Hepatocyte (in vitro differentiated cells): ENCODE measurements at regions not wholly inside any gene's neighbourhood (a gene's known extent, or its start where the extent isn't known, plus 50 kb on each side); places are given as distances from the start of the nearest gene placed in this dataset.

ENCODE experiments used
- DNase-seq: peaks from one replicate; pipeline ENCODE4 v3.0.0-alpha.2; 2016; ENCODE audit warnings: low spot score
- H2AFZ ChIP-seq: fragments of 200-600 bp; sonication (generic); 2 replicates; pipeline ENCODE4 v1.6.0; 2016; ENCODE audit warnings: antibody characterized with exemption, mild to moderate bottlenecking
- H3K27ac ChIP-seq: fragments of 200-600 bp; sonication (generic); 2 replicates; pipeline ENCODE4 v1.5.1; 2016; ENCODE audit warnings: mild to moderate bottlenecking
- H3K27me3 ChIP-seq: fragments of 200-600 bp; sonication (generic); 2 replicates; pipeline ENCODE4 v1.6.1; 2016
- H3K36me3 ChIP-seq: fragments of 200-600 bp; sonication (generic); replicated peaks from 2 replicates; pipeline ENCODE4 v1.5.1; 2016; ENCODE audit warnings: low read depth; ENCODE audit not compliant: insufficient read depth
- H3K4me1 ChIP-seq: fragments of 200-600 bp; sonication (generic); 2 replicates; pipeline ENCODE4 v1.5.1; 2016; ENCODE audit warnings: mild to moderate bottlenecking, moderate library complexity; ENCODE audit not compliant: insufficient read depth
- H3K4me2 ChIP-seq: fragments of 200-600 bp; sonication (generic); 2 replicates; pipeline ENCODE4 v1.6.0; 2016
- H3K4me3 ChIP-seq: fragments of 200-600 bp; sonication (generic); 2 replicates; pipeline ENCODE4 v1.5.1; 2016; ENCODE audit warnings: mild to moderate bottlenecking
- H3K79me2 ChIP-seq: fragments of 200-600 bp; sonication (generic); 2 replicates; pipeline ENCODE4 v1.6.0; 2017; ENCODE audit warnings: mild to moderate bottlenecking
- H3K9me2 ChIP-seq: fragments of 200-600 bp; sonication (generic); replicated peaks from 2 replicates; pipeline ENCODE4 v1.6.0; 2017; ENCODE audit warnings: mild to moderate bottlenecking; ENCODE audit not compliant: insufficient read depth
- H3K9me3 ChIP-seq: fragments of 200-600 bp; sonication (generic); 2 replicates; pipeline ENCODE4 v1.5.1; 2016; ENCODE audit warnings: low read depth, mild to moderate bottlenecking
- H4K20me1 ChIP-seq: fragments of 200-600 bp; sonication (generic); 2 replicates; pipeline ENCODE4 v1.6.0; 2016; ENCODE audit warnings: mild to moderate bottlenecking; ENCODE audit not compliant: insufficient read depth, poor library complexity, severe bottlenecking
- EZH2 ChIP-seq: fragments of 200-600 bp; sonication (generic); IDR thresholded peaks from 2 replicates; pipeline ENCODE4 v1.6.1; 2016; ENCODE audit warnings: antibody characterized with exemption, mild to moderate bottlenecking, borderline replicate concordance
- EZH2phosphoT487 ChIP-seq: fragments of 200-600 bp; sonication (generic); IDR thresholded peaks from one replicate; pipeline ENCODE4 v1.6.1; 2018; ENCODE audit warnings: antibody characterized with exemption, mild to moderate bottlenecking, low read depth, moderate library complexity; ENCODE audit not compliant: unreplicated experiment, severe bottlenecking
- WGBS: methylation state at CpG from one replicate; pipeline ENCODE4 v1.1.6; 2016; ENCODE audit warnings: low lambda C conversion rate; ENCODE audit errors: missing lambda C conversion rate; 5-methylcytosine and 5-hydroxymethylcytosine counted together
- TF ChIP-seq, protein P1 (sequence below): fragments of 200-600 bp; sonication (generic); IDR thresholded peaks from 2 replicates; pipeline ENCODE4 v1.5.1; 2016; ENCODE audit warnings: antibody characterized with exemption, mild to moderate bottlenecking; ENCODE audit not compliant: poor library complexity

- no peaks in the 10 kb centered on the region for H3K4me1 ChIP-seq
- no peak for DNase-seq
- H3K4me2 ChIP-seq: no peak overlapping the region
- WGBS: 96% methylated on average over 1 of the region's 1 CpG
- no peaks in the 10 kb centered on the region for H3K79me2 ChIP-seq
- TF ChIP-seq EZH2phosphoT487: no peak
- TF ChIP-seq, protein P1, sequence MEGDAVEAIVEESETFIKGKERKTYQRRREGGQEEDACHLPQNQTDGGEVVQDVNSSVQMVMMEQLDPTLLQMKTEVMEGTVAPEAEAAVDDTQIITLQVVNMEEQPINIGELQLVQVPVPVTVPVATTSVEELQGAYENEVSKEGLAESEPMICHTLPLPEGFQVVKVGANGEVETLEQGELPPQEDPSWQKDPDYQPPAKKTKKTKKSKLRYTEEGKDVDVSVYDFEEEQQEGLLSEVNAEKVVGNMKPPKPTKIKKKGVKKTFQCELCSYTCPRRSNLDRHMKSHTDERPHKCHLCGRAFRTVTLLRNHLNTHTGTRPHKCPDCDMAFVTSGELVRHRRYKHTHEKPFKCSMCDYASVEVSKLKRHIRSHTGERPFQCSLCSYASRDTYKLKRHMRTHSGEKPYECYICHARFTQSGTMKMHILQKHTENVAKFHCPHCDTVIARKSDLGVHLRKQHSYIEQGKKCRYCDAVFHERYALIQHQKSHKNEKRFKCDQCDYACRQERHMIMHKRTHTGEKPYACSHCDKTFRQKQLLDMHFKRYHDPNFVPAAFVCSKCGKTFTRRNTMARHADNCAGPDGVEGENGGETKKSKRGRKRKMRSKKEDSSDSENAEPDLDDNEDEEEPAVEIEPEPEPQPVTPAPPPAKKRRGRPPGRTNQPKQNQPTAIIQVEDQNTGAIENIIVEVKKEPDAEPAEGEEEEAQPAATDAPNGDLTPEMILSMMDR: no peak
- no peak for TF ChIP-seq EZH2
- no peaks in the 10 kb centered on the region for H3K27me3 ChIP-seq
- H3K27ac ChIP-seq: no peak overlapping the region
- no peak overlapping the region for H2AFZ ChIP-seq
- H4K20me1 ChIP-seq: no peaks in the 10 kb centered on the region
- no peaks in the 10 kb centered on the region for H3K9me2 ChIP-seq
- H3K36me3 ChIP-seq: no peaks in the 10 kb centered on the region
- no peaks in the 10 kb centered on the region for H3K9me3 ChIP-seq
- H3K4me3 ChIP-seq: no peak overlapping the region
These were observed 733.0 kb upstream of the SOX11 start for GRCh38 chr2:4959219-4959618.

DNA sequence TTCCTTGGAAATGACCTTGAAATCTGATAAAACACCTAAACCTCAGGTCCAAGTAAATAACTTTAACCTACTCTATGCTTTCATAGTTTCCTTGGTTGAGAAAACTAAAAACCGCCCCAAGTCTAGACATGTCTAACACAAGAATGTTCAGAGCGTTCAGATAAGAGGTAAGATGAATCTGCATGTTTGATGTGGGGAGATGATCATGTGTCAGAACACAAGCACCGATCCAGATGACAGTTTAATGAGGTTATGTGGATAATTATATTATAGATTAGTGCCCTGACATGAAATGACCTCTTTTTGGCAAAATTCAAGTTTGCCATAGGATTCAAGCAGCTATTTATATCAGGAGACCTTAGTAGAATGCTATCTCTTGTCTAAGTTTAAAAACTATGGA, 729.8 kb upstream of the SOX11 start:
- 49% methylated on average over 3 of the region's 3 CpGs for whole genome bisulfite sequencing
- H3K79me2 ChIP-seq: no peaks in the 10 kb centered on the region
- no peak overlapping the region for H3K4me3 ChIP-seq
- no peaks in the 10 kb centered on the region for H3K27me3 ChIP-seq
- H3K36me3 ChIP-seq: no peaks in the 10 kb centered on the region
- H3K4me1 ChIP-seq: no peaks in the 10 kb centered on the region
- H2AFZ ChIP-seq: no peak overlapping the region
- H3K4me2 ChIP-seq: no peak overlapping the region
- DNase-seq: no peak
- TF ChIP-seq EZH2phosphoT487: no peak
- no peak for TF ChIP-seq EZH2
- TF ChIP-seq, protein P1: no peak
- H3K9me2 ChIP-seq: no peaks in the 10 kb centered on the region
- no peaks in the 10 kb centered on the region for H4K20me1 ChIP-seq
- H3K9me3 ChIP-seq: no peaks in the 10 kb centered on the region
- H3K27ac ChIP-seq: no peak overlapping the region

GRCh38 chr2:4963106-4963505, 729.1 kb upstream of the SOX11 start:
- Histone ChIP-seq H3K9me2 (no peaks in the 10 kb centered on the region), H2AFZ (no peak overlapping the region), H3K27me3 (no peaks in the 10 kb centered on the region), H3K79me2 (no peaks in the 10 kb centered on the region), H3K4me3 (no peak overlapping the region), H3K36me3 (no peaks in the 10 kb centered on the region), H3K9me3 (no peaks in the 10 kb centered on the region), H3K4me1 (no peaks in the 10 kb centered on the region), H3K4me2 (no peak overlapping the region), H3K27ac (no peak overlapping the region), H4K20me1 (no peaks in the 10 kb centered on the region)
- WGBS: 94% methylated on average over 1 of the region's 1 CpG
- DNase-seq: no peak
- TF ChIP-seq EZH2phosphoT487 (no peak), EZH2 (no peak)
- TF ChIP-seq, protein P1: no peak

GRCh38 chr2:4964001-4964540, 728.1 kb upstream of the SOX11 start:
- WGBS: 82% methylated on average over 13 of the region's 13 CpGs
- no peak overlapping the region for H2AFZ ChIP-seq
- H3K27me3 ChIP-seq: no peaks in the 10 kb centered on the region
- no peak overlapping the region for H3K4me3 ChIP-seq
- H3K4me2 ChIP-seq: no peak overlapping the region
- H3K9me3 ChIP-seq: no peaks in the 10 kb centered on the region
- DNase-seq: no peak
- TF ChIP-seq EZH2phosphoT487 (no peak), EZH2 (no peak)
- TF ChIP-seq, protein P1: no peak
- H3K4me1 ChIP-seq: no peaks in the 10 kb centered on the region
- H3K79me2 ChIP-seq: no peaks in the 10 kb centered on the region
- no peaks in the 10 kb centered on the region for H3K9me2 ChIP-seq
- H3K27ac ChIP-seq: no peak overlapping the region
- H4K20me1 ChIP-seq: no peaks in the 10 kb centered on the region
- H3K36me3 ChIP-seq: no peaks in the 10 kb centered on the region
